ENCODE measurements at regions not wholly inside any gene's neighbourhood (a gene's known extent, or its start where the extent isn't known, plus 50 kb on each side); places are given as distances from the start of the nearest gene placed in this dataset.

- Histone ChIP-seq H4K20me1 (ENCODE audit: insufficient read depth) (no peaks in the 10 kb centered on the region), H3K4me3 (ENCODE audit: low read length) (no peak overlapping the region), H3K9me3 (ENCODE audit: low read length) (no peaks in the 10 kb centered on the region), H3K27ac (ENCODE audit: low read length) (no peak overlapping the region), H3K9ac (ENCODE audit: low read length) (no peak overlapping the region), H3F3A (ENCODE audit: insufficient read depth, low read length, poor library complexity, severe bottlenecking) (no peaks in the 10 kb centered on the region), H3K79me2 (replicated peaks; ENCODE audit: insufficient read depth, low read length) (no peaks in the 10 kb centered on the region), H3K4me2 (ENCODE audit: low read length) (no peak overlapping the region), H3K9me2 (ENCODE audit: insufficient read depth, low read length) (no peaks in the 10 kb centered on the region), H2AFZ (ENCODE audit: low read depth, low read length) (no peak overlapping the region), H3K27me3 (ENCODE audit: insufficient read depth, low read depth, low read length) (no peaks in the 10 kb centered on the region), H3K36me3 (ENCODE audit: insufficient read depth, low read length) (no peaks in the 10 kb centered on the region)
- TF ChIP-seq EZH2 (IDR thresholded peaks at IDR 0.05; ENCODE audit: borderline replicate concordance, insufficient read depth, low read length, poor library complexity, severe bottlenecking) (no peak), POLR2AphosphoS5 (IDR thresholded peaks at IDR 0.05) (no peak), RAD21 (conservative IDR thresholded peaks at IDR 0.05) (no peak), TAF1 (IDR thresholded peaks at IDR 0.05; ENCODE audit: low read depth) (no peak), SMC3 (conservative IDR thresholded peaks at IDR 0.05; ENCODE audit: poor library complexity) (no peak), REST (IDR thresholded peaks at IDR 0.05; ENCODE audit: borderline replicate concordance) (no peak), EP300 (conservative IDR thresholded peaks at IDR 0.05; ENCODE audit: poor library complexity, severe bottlenecking) (no peak), CTCF (IDR thresholded peaks at IDR 0.05; ENCODE audit: poor library complexity, severe bottlenecking) (no peak), MXI1 (conservative IDR thresholded peaks at IDR 0.05; ENCODE audit: poor library complexity, severe bottlenecking) (no peak)
Measured at GRCh38 chrX:39826813-39827543, 270.8 kb downstream of the BCOR start.

GRCh38 chrX:39827951-39828350 lies 269.8 kb downstream of the BCOR start:
- H3K9ac ChIP-seq (ENCODE audit: low read length) = no peak overlapping the region
- no peaks in the 10 kb centered on the region for H3F3A ChIP-seq (ENCODE audit: insufficient read depth, low read length, poor library complexity, severe bottlenecking)
- no peaks in the 10 kb centered on the region for H3K79me2 ChIP-seq (replicated peaks; ENCODE audit: insufficient read depth, low read length)
- no peak overlapping the region for H3K4me2 ChIP-seq (ENCODE audit: low read length)
- H2AFZ ChIP-seq (ENCODE audit: low read depth, low read length) = no peak overlapping the region
- H3K36me3 ChIP-seq (ENCODE audit: insufficient read depth, low read length) = no peaks in the 10 kb centered on the region
- TF ChIP-seq CTCF (IDR thresholded peaks at IDR 0.05; ENCODE audit: poor library complexity, severe bottlenecking) (no peak), TAF1 (IDR thresholded peaks at IDR 0.05; ENCODE audit: low read depth) (no peak), EZH2 (IDR thresholded peaks at IDR 0.05; ENCODE audit: borderline replicate concordance, insufficient read depth, low read length, poor library complexity, severe bottlenecking) (no peak), REST (IDR thresholded peaks at IDR 0.05; ENCODE audit: borderline replicate concordance) (no peak), POLR2AphosphoS5 (IDR thresholded peaks at IDR 0.05) (peak; percentile 57), RAD21 (conservative IDR thresholded peaks at IDR 0.05) (no peak)
- H3K4me3 ChIP-seq (ENCODE audit: low read length) = no peak overlapping the region
- no peaks in the 10 kb centered on the region for H4K20me1 ChIP-seq (ENCODE audit: insufficient read depth)
- no peaks in the 10 kb centered on the region for H3K9me2 ChIP-seq (ENCODE audit: insufficient read depth, low read length)
- no peak overlapping the region for H3K27ac ChIP-seq (ENCODE audit: low read length)
- H3K27me3 ChIP-seq (ENCODE audit: insufficient read depth, low read depth, low read length) = no peaks in the 10 kb centered on the region
- no peaks in the 10 kb centered on the region for H3K9me3 ChIP-seq (ENCODE audit: low read length)
